ENCODE measurements at regions not wholly inside any gene's neighbourhood (a gene's known extent, or its start where the extent isn't known, plus 50 kb on each side); places are given as distances from the start of the nearest gene placed in this dataset.

- TF ChIP-seq EZH2 (IDR thresholded peaks at IDR 0.05; ENCODE audit: borderline replicate concordance, low read depth, low read length, severe bottlenecking) = no peak
- no peak for TF ChIP-seq CTCF (IDR thresholded peaks at IDR 0.05; ENCODE audit: borderline replicate concordance, extremely low read depth, low read length, poor library complexity, severe bottlenecking)
- DNase-seq = no peak
- no peaks in the 10 kb centered on the region for H3K27me3 ChIP-seq (ENCODE audit: insufficient read depth, low read length, poor library complexity)
These were observed 463.9 kb downstream of the WDR72 start for GRCh38 chr15:53295574-53295973.

GRCh38 chr15:53288542-53288941 lies 470.9 kb downstream of the WDR72 start:
- Histone ChIP-seq H3K9ac (ENCODE audit: low read depth, low read length) (no peak overlapping the region), H3K27ac (ENCODE audit: low read length) (no peak overlapping the region), H3K4me3 (ENCODE audit: low read depth in 1 of 2, low read length in 2 of 2) (no peak overlapping the region), H3K79me2 (ENCODE audit: insufficient read depth, low read length) (no peaks in the 10 kb centered on the region), H3K36me3 (ENCODE audit: insufficient read depth, low read length) (no peaks in the 10 kb centered on the region), H3K9me3 (ENCODE audit: insufficient read depth, low read length, severe bottlenecking) (no peaks in the 10 kb centered on the region), H3K27me3 (ENCODE audit: insufficient read depth, low read length, poor library complexity) (no peaks in the 10 kb centered on the region), H2AFZ (ENCODE audit: low read depth, low read length) (no peak overlapping the region), H3K4me2 (ENCODE audit: insufficient read depth, low read length) (no peak overlapping the region), H4K20me1 (ENCODE audit: insufficient read depth, low read length) (no peaks in the 10 kb centered on the region), H3K4me1 (ENCODE audit: insufficient read depth, low read length) (no peaks in the 10 kb centered on the region)
- TF ChIP-seq EZH2 (IDR thresholded peaks at IDR 0.05; ENCODE audit: borderline replicate concordance, low read depth, low read length, severe bottlenecking) (no peak), CTCF (IDR thresholded peaks at IDR 0.05; ENCODE audit: borderline replicate concordance, extremely low read depth, low read length, poor library complexity, severe bottlenecking) (no peak)
- ATAC-seq (ENCODE audit: insufficient read depth, low read depth) (no peak), DNase-seq (no peak)

More at GRCh38 chr15:53295574-53295973, 463.9 kb downstream of the WDR72 start:
- Histone ChIP-seq H3K36me3 (ENCODE audit: insufficient read depth, low read length) (no peaks in the 10 kb centered on the region), H3K79me2 (ENCODE audit: insufficient read depth, low read length) (no peaks in the 10 kb centered on the region), H2AFZ (ENCODE audit: low read depth, low read length) (no peak overlapping the region), H4K20me1 (ENCODE audit: insufficient read depth, low read length) (no peaks in the 10 kb centered on the region), H3K27ac (ENCODE audit: low read length) (no peak overlapping the region), H3K9me3 (ENCODE audit: insufficient read depth, low read length, severe bottlenecking) (no peaks in the 10 kb centered on the region), H3K9ac (ENCODE audit: low read depth, low read length) (no peak overlapping the region), H3K4me2 (ENCODE audit: insufficient read depth, low read length) (no peak overlapping the region), H3K4me3 (ENCODE audit: low read depth in 1 of 2, low read length in 2 of 2) (no peak overlapping the region), H3K4me1 (ENCODE audit: insufficient read depth, low read length) (no peaks in the 10 kb centered on the region)
- ATAC-seq (ENCODE audit: insufficient read depth, low read depth) = no peak

GRCh38 chr15:53274630-53275029 lies 484.5 kb upstream of the ONECUT1 start:
- DNase-seq (no peak), ATAC-seq (ENCODE audit: insufficient read depth, low read depth) (no peak)
- Histone ChIP-seq H3K9ac (ENCODE audit: low read depth, low read length) (no peak overlapping the region), H3K4me1 (ENCODE audit: insufficient read depth, low read length) (no peaks in the 10 kb centered on the region), H3K4me2 (ENCODE audit: insufficient read depth, low read length) (no peak overlapping the region), H3K27me3 (ENCODE audit: insufficient read depth, low read length, poor library complexity) (no peaks in the 10 kb centered on the region), H2AFZ (ENCODE audit: low read depth, low read length) (no peak overlapping the region), H3K4me3 (ENCODE audit: low read depth in 1 of 2, low read length in 2 of 2) (no peak overlapping the region), H3K36me3 (ENCODE audit: insufficient read depth, low read length) (no peaks in the 10 kb centered on the region), H3K27ac (ENCODE audit: low read length) (no peak overlapping the region), H3K9me3 (ENCODE audit: insufficient read depth, low read length, severe bottlenecking) (no peaks in the 10 kb centered on the region), H3K79me2 (ENCODE audit: insufficient read depth, low read length) (no peaks in the 10 kb centered on the region), H4K20me1 (ENCODE audit: insufficient read depth, low read length) (no peaks in the 10 kb centered on the region)
- TF ChIP-seq EZH2 (IDR thresholded peaks at IDR 0.05; ENCODE audit: borderline replicate concordance, low read depth, low read length, severe bottlenecking) (no peak), CTCF (IDR thresholded peaks at IDR 0.05; ENCODE audit: borderline replicate concordance, extremely low read depth, low read length, poor library complexity, severe bottlenecking) (no peak)

GRCh38 chr15:53272116-53272515 lies 482.0 kb upstream of the ONECUT1 start:
- H3K36me3 ChIP-seq (ENCODE audit: insufficient read depth, low read length) = no peaks in the 10 kb centered on the region

More at GRCh38 chr15:53272116-53272515, 482.0 kb upstream of the ONECUT1 start:
- no peaks in the 10 kb centered on the region for H3K27me3 ChIP-seq (ENCODE audit: insufficient read depth, low read length, poor library complexity)
- H3K4me2 ChIP-seq (ENCODE audit: insufficient read depth, low read length) = no peak overlapping the region
- H2AFZ ChIP-seq (ENCODE audit: low read depth, low read length) = no peak overlapping the region
- no peaks in the 10 kb centered on the region for H3K9me3 ChIP-seq (ENCODE audit: insufficient read depth, low read length, severe bottlenecking)
- H3K27ac ChIP-seq (ENCODE audit: low read length) = no peak overlapping the region
- H3K79me2 ChIP-seq (ENCODE audit: insufficient read depth, low read length) = no peaks in the 10 kb centered on the region
- no peak overlapping the region for H3K4me3 ChIP-seq (ENCODE audit: low read depth in 1 of 2, low read length in 2 of 2)
- DNase-seq (no peak), ATAC-seq (ENCODE audit: insufficient read depth, low read depth) (no peak)
- H4K20me1 ChIP-seq (ENCODE audit: insufficient read depth, low read length) = no peaks in the 10 kb centered on the region
- no peak for TF ChIP-seq CTCF (IDR thresholded peaks at IDR 0.05; ENCODE audit: borderline replicate concordance, extremely low read depth, low read length, poor library complexity, severe bottlenecking)
- no peak for TF ChIP-seq EZH2 (IDR thresholded peaks at IDR 0.05; ENCODE audit: borderline replicate concordance, low read depth, low read length, severe bottlenecking)
- H3K9ac ChIP-seq (ENCODE audit: low read depth, low read length) = no peak overlapping the region
- H3K4me1 ChIP-seq (ENCODE audit: insufficient read depth, low read length) = no peaks in the 10 kb centered on the region
